A549 (cell line): ENCODE measurements at regions not wholly inside any gene's neighbourhood (a gene's known extent, or its start where the extent isn't known, plus 50 kb on each side); places are given as distances from the start of the nearest gene placed in this dataset.

ENCODE experiments used
- ATAC-seq, 2 experiments: fragments of 200-7000 bp in 1 of 2; fragments of >200 bp in 1 of 2; cut with Nextera tagmentation in 1 of 2; cut with Tn5 transposase in 1 of 2; 3 replicates each; pipeline versions ENCODE4 v1.8.0 to v1.9.1; 2018 to 2020; ENCODE audit warnings: mild to moderate bottlenecking in 1 of 2, moderate library complexity in 1 of 2
- CTCF ChIA-PET: fragments of 300-600 bp; sonication (Branson Sonifier 250); formaldehyde crosslinking; extraction: SDS; loops from one replicate; lab custom pipeline; 2021; ENCODE audit warnings: antibody characterized with exemption, inconsistent platforms; lab: Yijun Ruan, JAX
- POLR2A ChIA-PET: fragments of 350-600 bp; formaldehyde crosslinking; extraction: SDS; loops from one replicate; lab custom pipeline; 2021; ENCODE audit warnings: antibody characterized with exemption, inconsistent platforms; lab: Yijun Ruan, JAX
- DNase-seq, 2 experiments: peaks; one replicate each; pipeline versions ENCODE4 v3.0.0 to v3.0.0-alpha.2; 2011 to 2016; ENCODE audit warnings: low read depth in 1 of 2, low spot score in 1 of 2
- FAIRE-seq: peaks from 2 replicates; lab custom pipeline; 2011; peaks lifted over from hg19 to GRCh38; lab: Jason Lieb, UNC
- H3K27ac ChIP-seq, 2 experiments: fragments of >200 bp; sonication (Bioruptor Twin); formaldehyde crosslinking; 3 replicates each; pipeline ENCODE4 v1.5.1; 2016 to 2017
- H3K4me1 ChIP-seq: fragments of >200 bp; sonication (Bioruptor Twin); formaldehyde crosslinking; 3 replicates; pipeline ENCODE4 v1.6.1; 2016
- H3K4me2 ChIP-seq: fragments of >200 bp; sonication (Bioruptor Twin); formaldehyde crosslinking; 3 replicates; pipeline ENCODE4 v1.6.1; 2016
- H3K4me3 ChIP-seq: fragments of >200 bp; sonication (Bioruptor Twin); formaldehyde crosslinking; 3 replicates; pipeline ENCODE4 v1.5.1; 2016
- H3K9me3 ChIP-seq: fragments of >200 bp; sonication (Bioruptor Twin); formaldehyde crosslinking; 3 replicates; pipeline ENCODE4 v1.6.1; 2016
- BHLHE40 ChIP-seq: IDR thresholded peaks from 2 replicates; pipeline ENCODE4 v1.6.1; 2012; ENCODE audit warnings: low read depth, low read length, inconsistent platforms
- ESRRA ChIP-seq: fragments of 150-350 bp; IDR thresholded peaks from 2 replicates; pipeline ENCODE4 v1.6.1; 2014; ENCODE audit warnings: mild to moderate bottlenecking, low read length, borderline replicate concordance
- FOSL2 ChIP-seq, 2 experiments: fragments of 450-650 bp in 1 of 2; fragments of >200 bp in 1 of 2; sonication (Bioruptor Twin) in 1 of 2; formaldehyde crosslinking; IDR thresholded peaks; 2 replicates each; pipeline versions ENCODE4 v1.5.0 to v1.6.1; 2016 to 2020; ENCODE audit warnings: mild to moderate bottlenecking in 1 of 2, moderate library complexity in 1 of 2
- JUNB ChIP-seq: fragments of >200 bp; sonication (Bioruptor Twin); formaldehyde crosslinking; IDR thresholded peaks from 2 replicates; pipeline ENCODE4 v1.6.1; 2016
- KDM1A ChIP-seq: fragments of 200-600 bp; sonication (generic); IDR thresholded peaks from 2 replicates; pipeline ENCODE4 v1.6.1; 2016; ENCODE audit warnings: low read depth, mild to moderate bottlenecking
- KDM5A ChIP-seq: fragments of 200-600 bp; sonication (generic); IDR thresholded peaks from 2 replicates; pipeline ENCODE4 v1.6.1; 2016; ENCODE audit warnings: antibody characterized with exemption, mild to moderate bottlenecking
- MAFK ChIP-seq: fragments of 450-650 bp; IDR thresholded peaks from 2 replicates; pipeline ENCODE4 v1.6.1; 2014; ENCODE audit not compliant: partially characterized antibody
- MAZ ChIP-seq: fragments of 150-350 bp; IDR thresholded peaks from 2 replicates; pipeline ENCODE4 v1.6.1; 2014; ENCODE audit warnings: antibody characterized with exemption, low read depth, low read length, borderline replicate concordance
- NFE2L2 ChIP-seq: fragments of 150-350 bp; conservative IDR thresholded peaks from 2 replicates; pipeline ENCODE4 v1.6.1; 2014; ENCODE audit warnings: low read length
- PHF8 ChIP-seq: fragments of 200-600 bp; sonication (generic); IDR thresholded peaks from 2 replicates; pipeline ENCODE4 v1.6.1; 2016; ENCODE audit warnings: low read depth, mild to moderate bottlenecking, antibody characterized with exemption, moderate library complexity, borderline replicate concordance
- POLR2AphosphoS2 ChIP-seq: conservative IDR thresholded peaks from 2 replicates; pipeline ENCODE4 v1.6.1; 2012; ENCODE audit warnings: low read length, improper control_type of control experiment, inconsistent platforms
- RAD21 ChIP-seq, 2 experiments: fragments of >200 bp in 1 of 2; sonication (Bioruptor Twin) in 1 of 2; formaldehyde crosslinking in 1 of 2; IDR thresholded peaks in 1 of 2; conservative IDR thresholded peaks in 1 of 2; 2 replicates in 1 of 2; 3 replicates in 1 of 2; pipeline ENCODE4 v1.6.1; 2012 to 2018; ENCODE audit warnings: inconsistent platforms in 1 of 2
- RARB ChIP-seq: fragments of 250-450 bp; sonication (Bioruptor Pico); IDR thresholded peaks from 2 replicates; pipeline ENCODE4 v1.8.0; 2021; ENCODE audit warnings: mild to moderate bottlenecking, moderate library complexity
- RFX5 ChIP-seq: fragments of 450-650 bp; IDR thresholded peaks from 2 replicates; pipeline ENCODE4 v1.7.1; 2014; ENCODE audit warnings: antibody characterized with exemption, mild to moderate bottlenecking, moderate library complexity
- RNF2 ChIP-seq: fragments of 200-600 bp; sonication (generic); IDR thresholded peaks from 2 replicates; pipeline ENCODE4 v1.6.1; 2016; ENCODE audit warnings: low read depth, mild to moderate bottlenecking, antibody characterized with exemption, moderate library complexity, borderline replicate concordance
- SMC3 ChIP-seq: fragments of >200 bp; sonication (Bioruptor Twin); formaldehyde crosslinking; IDR thresholded peaks from 3 replicates; pipeline ENCODE4 v1.6.1; 2018; ENCODE audit warnings: inconsistent platforms
- TP53 ChIP-seq: fragments of 250-450 bp; sonication (Bioruptor Pico); IDR thresholded peaks from 2 replicates; pipeline ENCODE4 v1.5.0; 2021; ENCODE audit warnings: mild to moderate bottlenecking, moderate library complexity
- ZC3H11A ChIP-seq: fragments of 450-650 bp; IDR thresholded peaks from 2 replicates; pipeline ENCODE4 v1.6.1; 2014; ENCODE audit warnings: antibody characterized with exemption, mild to moderate bottlenecking
- ZNF302 ChIP-seq: fragments of 250-450 bp; sonication (Bioruptor Pico); IDR thresholded peaks from 2 replicates; pipeline ENCODE4 v1.9.0; 2021; ENCODE audit warnings: inconsistent platforms, mild to moderate bottlenecking, moderate library complexity
- WGBS: methylation state at CpG from one replicate; pipeline ENCODE4 v1.1.6; 2017; ENCODE audit errors: missing lambda C conversion rate; 5-methylcytosine and 5-hydroxymethylcytosine counted together
- TF ChIP-seq, protein P1 (sequence below): fragments of 250-450 bp; sonication (Bioruptor Pico); IDR thresholded peaks from 2 replicates; pipeline ENCODE4 v1.5.0; 2021; ENCODE audit warnings: mild to moderate bottlenecking, moderate library complexity, borderline replicate concordance
- TF ChIP-seq, protein P2 (sequence below): IDR thresholded peaks from 2 replicates; pipeline ENCODE4 v1.6.1; 2012
- TF ChIP-seq, protein P3 (sequence below): fragments of 450-650 bp; IDR thresholded peaks from 2 replicates; pipeline ENCODE4 v1.6.1; 2014; ENCODE audit warnings: antibody characterized with exemption
- TF ChIP-seq, protein P4 (sequence below): fragments of 150-350 bp; IDR thresholded peaks from 2 replicates; pipeline ENCODE4 v1.6.1; 2014; ENCODE audit warnings: low read depth, mild to moderate bottlenecking, low read length
- TF ChIP-seq, protein P5 (sequence below): fragments of >200 bp; sonication (Bioruptor Twin); formaldehyde crosslinking; IDR thresholded peaks from 2 replicates; pipeline ENCODE4 v1.6.1; 2016

DNA sequence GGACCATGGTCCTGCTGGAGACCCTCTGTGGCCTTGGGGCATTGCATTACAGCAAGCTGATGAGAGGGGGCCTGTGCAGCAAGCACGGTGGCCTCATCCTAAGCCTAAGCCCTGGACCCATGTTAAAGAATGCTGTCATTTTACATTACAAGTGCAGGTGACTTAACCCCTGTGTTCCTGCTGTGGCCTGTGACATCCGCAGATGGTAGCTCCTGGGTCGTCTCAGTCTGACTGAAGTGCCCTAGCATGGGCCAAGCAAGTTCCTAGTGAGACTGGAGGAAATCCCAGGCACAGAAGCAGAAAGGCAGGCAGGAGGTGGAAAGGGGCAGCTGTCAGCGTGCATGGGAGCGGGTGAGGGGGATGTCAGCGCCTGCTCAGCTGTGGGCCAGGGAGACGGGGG lies 252.4 kb downstream of the FNDC1 start:
- FAIRE-seq (no peak), ATAC-seq (no peak), DNase-seq (no peak)
- Histone ChIP-seq H3K9me3 (no peaks in the 10 kb centered on the region), H3K4me2 (no peak overlapping the region), H3K4me1 (no peaks in the 10 kb centered on the region), H3K4me3 (no peak overlapping the region), H3K27ac (no peak overlapping the region)
- no peak for TF ChIP-seq ESRRA
- CTCF ChIA-PET, result interaction anchor here (0.8 kb wide), 1 partner anchor 26 kb away, joined by 3 read pairs; no protein-coding TSS in a partner anchor
- WGBS, result 47% methylated on average over 3 of the region's 7 CpGs
- POLR2A ChIA-PET, result no interaction called here

DNA sequence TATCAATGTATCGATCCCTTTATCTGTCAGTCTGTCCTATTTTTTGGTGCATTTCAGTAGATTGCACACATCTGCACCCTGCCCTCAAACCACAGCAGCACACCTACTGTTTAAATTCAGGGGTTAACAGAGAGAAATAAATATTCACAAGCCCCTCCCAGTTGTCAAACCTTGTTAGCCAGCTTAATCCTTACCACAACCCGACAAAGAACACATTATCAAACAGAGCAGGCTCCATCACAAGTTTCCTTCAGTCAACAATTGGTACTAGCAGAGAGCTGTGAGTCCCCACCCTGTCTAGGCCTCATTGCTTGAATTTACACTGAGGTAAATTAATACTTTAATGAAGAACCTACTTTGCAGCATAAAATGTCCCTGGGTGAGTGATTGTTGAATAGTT lies 249.8 kb downstream of the FNDC1 start:
- CTCF ChIA-PET, result no interaction called here

DNA sequence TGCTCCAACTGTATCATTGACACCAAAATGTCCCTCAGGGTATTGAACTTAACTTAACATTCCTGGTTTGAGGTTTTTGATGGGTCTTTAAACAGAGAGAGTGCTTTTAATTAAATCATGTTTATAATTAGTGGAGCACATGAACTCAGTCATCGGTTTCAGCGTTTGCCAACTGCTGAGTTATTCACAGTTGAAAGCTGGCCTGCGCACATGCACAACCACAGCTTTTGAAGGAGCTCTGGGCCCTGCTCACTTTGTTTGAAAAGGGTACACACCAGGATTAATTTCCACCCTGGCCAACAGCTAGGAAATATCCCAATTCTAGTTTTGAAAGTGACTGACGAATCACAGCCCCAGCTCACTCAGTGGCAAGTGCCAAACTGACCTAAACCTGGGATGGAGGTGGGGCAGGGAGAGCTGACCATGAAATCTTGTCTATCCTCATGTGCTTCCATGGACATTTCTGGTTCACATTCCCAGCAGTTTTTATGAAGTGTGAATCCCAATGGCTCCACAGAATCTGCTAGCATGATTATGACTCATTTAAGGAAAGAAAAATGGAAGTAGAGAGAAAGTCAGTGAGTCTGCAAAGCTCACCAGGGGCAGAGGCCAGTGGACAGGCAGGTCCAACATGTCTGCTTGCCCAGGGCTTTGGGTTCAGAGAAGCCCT lies 247.8 kb downstream of the FNDC1 start:
- Histone ChIP-seq H3K4me1 (no peaks in the 10 kb centered on the region), H3K9me3 (no peaks in the 10 kb centered on the region), H3K4me2 (no peak overlapping the region), H3K27ac (no peak overlapping the region), H3K4me3 (no peak overlapping the region)
- ChIA-PET POLR2A (no interaction called here), CTCF (interaction anchor here (0.7 kb wide), 1 partner anchor 94 kb away, joined by 3 read pairs; no protein-coding TSS in a partner anchor)
- no peak for DNase-seq
- no peak for ATAC-seq
- WGBS, result 31% methylated on average over 4 of the region's 4 CpGs
- no peak for FAIRE-seq
- TF ChIP-seq MAZ, result no peak

More for the DNA sequence above, 249.8 kb downstream of the FNDC1 start:
- Histone ChIP-seq H3K4me2 (no peak overlapping the region), H3K9me3 (no peaks in the 10 kb centered on the region), H3K4me1 (no peaks in the 10 kb centered on the region), H3K4me3 (no peak overlapping the region), H3K27ac (no peak overlapping the region)
- WGBS, result 3% methylated on average over 2 of the region's 2 CpGs
- POLR2A ChIA-PET, result no interaction called here
- no peak for DNase-seq
- TF ChIP-seq PHF8, result no peak
- no peak for TF ChIP-seq POLR2AphosphoS2
- no peak for TF ChIP-seq RFX5
- TF ChIP-seq ZNF302 (CRISPR knock-in tag), result no peak
- no peak for TF ChIP-seq MAZ
- no peak for TF ChIP-seq RARB (CRISPR knock-in tag)
- TF ChIP-seq, protein P1, sequence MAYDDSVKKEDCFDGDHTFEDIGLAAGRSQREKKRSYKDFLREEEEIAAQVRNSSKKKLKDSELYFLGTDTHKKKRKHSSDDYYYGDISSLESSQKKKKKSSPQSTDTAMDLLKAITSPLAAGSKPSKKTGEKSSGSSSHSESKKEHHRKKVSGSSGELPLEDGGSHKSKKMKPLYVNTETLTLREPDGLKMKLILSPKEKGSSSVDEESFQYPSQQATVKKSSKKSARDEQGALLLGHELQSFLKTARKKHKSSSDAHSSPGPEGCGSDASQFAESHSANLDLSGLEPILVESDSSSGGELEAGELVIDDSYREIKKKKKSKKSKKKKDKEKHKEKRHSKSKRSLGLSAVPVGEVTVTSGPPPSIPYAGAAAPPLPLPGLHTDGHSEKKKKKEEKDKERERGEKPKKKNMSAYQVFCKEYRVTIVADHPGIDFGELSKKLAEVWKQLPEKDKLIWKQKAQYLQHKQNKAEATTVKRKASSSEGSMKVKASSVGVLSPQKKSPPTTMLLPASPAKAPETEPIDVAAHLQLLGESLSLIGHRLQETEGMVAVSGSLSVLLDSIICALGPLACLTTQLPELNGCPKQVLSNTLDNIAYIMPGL (CRISPR knock-in tag), result no peak
- TF ChIP-seq KDM5A, result no peak
- TF ChIP-seq, protein P2, sequence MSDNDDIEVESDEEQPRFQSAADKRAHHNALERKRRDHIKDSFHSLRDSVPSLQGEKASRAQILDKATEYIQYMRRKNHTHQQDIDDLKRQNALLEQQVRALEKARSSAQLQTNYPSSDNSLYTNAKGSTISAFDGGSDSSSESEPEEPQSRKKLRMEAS, result no peak
- no peak for TF ChIP-seq RNF2
- TF ChIP-seq NFE2L2, result no peak
- no peak for FAIRE-seq
- no peak for ATAC-seq

DNA sequence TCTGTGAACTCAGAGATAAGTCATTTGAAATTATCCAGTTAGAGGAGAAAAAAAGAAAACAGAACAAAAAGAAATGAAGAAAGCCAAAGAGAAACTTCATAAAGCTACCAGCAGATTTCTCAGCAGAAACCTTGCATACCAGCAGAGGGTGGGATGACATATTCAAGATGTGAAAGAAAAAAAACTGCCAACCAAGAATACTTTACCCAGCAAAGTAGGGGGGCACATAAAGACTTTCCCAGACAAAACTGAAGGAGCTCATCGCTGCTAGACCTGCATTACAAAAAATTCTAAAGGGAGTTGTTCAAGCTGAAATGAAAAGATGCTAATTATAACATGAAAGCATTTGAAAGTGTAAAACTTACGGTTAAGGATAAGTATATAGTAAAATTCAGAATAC lies 246.3 kb downstream of the FNDC1 start:
- ChIA-PET POLR2A (no interaction called here), CTCF (interaction anchor here (0.6 to 1.5 kb wide), 2 partner anchors 12 to 239 kb away, joined by 3 to 5 read pairs; no protein-coding TSS in a partner anchor)
- Histone ChIP-seq H3K27ac (no peak overlapping the region), H3K4me1 (no peaks in the 10 kb centered on the region), H3K4me2 (no peak overlapping the region), H3K4me3 (no peak overlapping the region), H3K9me3 (no peaks in the 10 kb centered on the region)
- DNase-seq (no peak), ATAC-seq (no peak), FAIRE-seq (no peak)
- TF ChIP-seq ZC3H11A, result no peak
- no peak for TF ChIP-seq RAD21 (conservative IDR thresholded peaks at IDR 0.05 in 1 of 2, IDR thresholded peaks at IDR 0.05 in 1 of 2)
- TF ChIP-seq, protein P3, sequence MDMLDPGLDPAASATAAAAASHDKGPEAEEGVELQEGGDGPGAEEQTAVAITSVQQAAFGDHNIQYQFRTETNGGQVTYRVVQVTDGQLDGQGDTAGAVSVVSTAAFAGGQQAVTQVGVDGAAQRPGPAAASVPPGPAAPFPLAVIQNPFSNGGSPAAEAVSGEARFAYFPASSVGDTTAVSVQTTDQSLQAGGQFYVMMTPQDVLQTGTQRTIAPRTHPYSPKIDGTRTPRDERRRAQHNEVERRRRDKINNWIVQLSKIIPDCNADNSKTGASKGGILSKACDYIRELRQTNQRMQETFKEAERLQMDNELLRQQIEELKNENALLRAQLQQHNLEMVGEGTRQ, result no peak
- no peak for TF ChIP-seq MAFK
- TF ChIP-seq BHLHE40, result no peak
- no peak for TF ChIP-seq JUNB
- no peak for TF ChIP-seq TP53 (CRISPR knock-in tag)
- TF ChIP-seq, protein P4, sequence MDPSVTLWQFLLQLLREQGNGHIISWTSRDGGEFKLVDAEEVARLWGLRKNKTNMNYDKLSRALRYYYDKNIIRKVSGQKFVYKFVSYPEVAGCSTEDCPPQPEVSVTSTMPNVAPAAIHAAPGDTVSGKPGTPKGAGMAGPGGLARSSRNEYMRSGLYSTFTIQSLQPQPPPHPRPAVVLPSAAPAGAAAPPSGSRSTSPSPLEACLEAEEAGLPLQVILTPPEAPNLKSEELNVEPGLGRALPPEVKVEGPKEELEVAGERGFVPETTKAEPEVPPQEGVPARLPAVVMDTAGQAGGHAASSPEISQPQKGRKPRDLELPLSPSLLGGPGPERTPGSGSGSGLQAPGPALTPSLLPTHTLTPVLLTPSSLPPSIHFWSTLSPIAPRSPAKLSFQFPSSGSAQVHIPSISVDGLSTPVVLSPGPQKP, result no peak
- no peak for TF ChIP-seq SMC3
- TF ChIP-seq KDM1A, result no peak
- TF ChIP-seq, protein P5, sequence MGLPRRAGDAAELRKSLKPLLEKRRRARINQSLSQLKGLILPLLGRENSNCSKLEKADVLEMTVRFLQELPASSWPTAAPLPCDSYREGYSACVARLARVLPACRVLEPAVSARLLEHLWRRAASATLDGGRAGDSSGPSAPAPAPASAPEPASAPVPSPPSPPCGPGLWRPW, result no peak
- TF ChIP-seq FOSL2 (IDR thresholded peaks at IDR 0.05), result no peak
- no peak for TF ChIP-seq FOSL2 (CRISPR knock-in tag; IDR thresholded peaks at IDR 0.05)
- 29% methylated on average over 2 of the region's 2 CpGs for WGBS
